Epithelial cell of proximal tubule (primary cell): ENCODE measurements at regions not wholly inside any gene's neighbourhood (a gene's known extent, or its start where the extent isn't known, plus 50 kb on each side); places are given as distances from the start of the nearest gene placed in this dataset.

Experiments used
- DNase-seq: peaks from one replicate; pipeline ENCODE4 v3.0.0-alpha.2; 2011; ENCODE audit warnings: low read depth
- H3K4me3 ChIP-seq: 2 replicates; pipeline ENCODE4 v1.5.1; 2011; ENCODE audit warnings: low read depth, mild to moderate bottlenecking, low read length
- CTCF ChIP-seq: conservative IDR thresholded peaks from 2 replicates; pipeline ENCODE4 v1.5.1; 2012; ENCODE audit warnings: low read depth, mild to moderate bottlenecking, low read length

GRCh38 chr10:62453274-62453673 is 79.1 kb downstream of the ZNF365 start:
- H3K4me3 ChIP-seq = no peak overlapping the region
- DNase-seq = no peak
- TF ChIP-seq CTCF = no peak

- DNase-seq = no peak
- TF ChIP-seq CTCF = no peak
- H3K4me3 ChIP-seq = no peak overlapping the region
Measured at GRCh38 chr10:62454687-62455397, 80.7 kb downstream of the ZNF365 start.

- no peak for TF ChIP-seq CTCF
- no peak overlapping the region for H3K4me3 ChIP-seq
- no peak for DNase-seq
Measured at GRCh38 chr10:62456611-62457101, 82.5 kb downstream of the ZNF365 start.

GRCh38 chr10:62457196-62457595 is 83.0 kb downstream of the ZNF365 start:
- no peak overlapping the region for H3K4me3 ChIP-seq
- DNase-seq = no peak
- TF ChIP-seq CTCF = no peak

GRCh38 chr10:62457598-62457997 is 83.4 kb downstream of the ZNF365 start:
- no peak overlapping the region for H3K4me3 ChIP-seq
- no peak for DNase-seq
- TF ChIP-seq CTCF = no peak

- TF ChIP-seq CTCF = no peak
- no peak overlapping the region for H3K4me3 ChIP-seq
- no peak for DNase-seq
Measured at GRCh38 chr10:62459072-62459471, 84.9 kb downstream of the ZNF365 start.

- DNase-seq = no peak
- H3K4me3 ChIP-seq = no peak overlapping the region
- TF ChIP-seq CTCF = no peak
Measured at GRCh38 chr10:62459500-62459899, 85.3 kb downstream of the ZNF365 start.
